ENCODE measurements at regions not wholly inside any gene's neighbourhood (a gene's known extent, or its start where the extent isn't known, plus 50 kb on each side); places are given as distances from the start of the nearest gene placed in this dataset.

- TF ChIP-seq CTCF (IDR thresholded peaks at IDR 0.05; ENCODE audit: low read depth, low read length, poor library complexity, severe bottlenecking) (no peak), EZH2phosphoT487 (IDR thresholded peaks at IDR 0.05; ENCODE audit: borderline replicate concordance, low read length) (no peak)
- Histone ChIP-seq H4K20me1 (ENCODE audit: control insufficient read depth, insufficient read depth, low read depth, low read length) (no peaks in the 10 kb centered on the region), H3K9me2 (replicated peaks; ENCODE audit: control insufficient read depth, low read length) (no peaks in the 10 kb centered on the region), H3F3A (ENCODE audit: control insufficient read depth, insufficient read depth) (no peaks in the 10 kb centered on the region), H3K4me3 (ENCODE audit: low read length) (no peak overlapping the region), H3K4me1 (ENCODE audit: control insufficient read depth, low read length) (no peaks in the 10 kb centered on the region), H3K27me3 (ENCODE audit: control insufficient read depth, low read length) (no peaks in the 10 kb centered on the region), H3K79me2 (ENCODE audit: control insufficient read depth, low read length) (no peaks in the 10 kb centered on the region), H3K9me3 (ENCODE audit: control insufficient read depth, insufficient read depth, low read length) (no peaks in the 10 kb centered on the region), H3K27ac (ENCODE audit: low read depth, low read length) (no peak overlapping the region), H3K4me2 (ENCODE audit: low read length) (no peak overlapping the region), H3K36me3 (ENCODE audit: control insufficient read depth, low read length) (no peaks in the 10 kb centered on the region)
Observed at GRCh38 chr2:2926009-2926857, 451.4 kb downstream of the EIPR1 start.

- Histone ChIP-seq H3K4me3 (ENCODE audit: low read length) (no peak overlapping the region), H4K20me1 (ENCODE audit: control insufficient read depth, insufficient read depth, low read depth, low read length) (no peaks in the 10 kb centered on the region)
- TF ChIP-seq CTCF (IDR thresholded peaks at IDR 0.05; ENCODE audit: low read depth, low read length, poor library complexity, severe bottlenecking) = no peak
- no peak for TF ChIP-seq EZH2phosphoT487 (IDR thresholded peaks at IDR 0.05; ENCODE audit: borderline replicate concordance, low read length)
Observed at GRCh38 chr2:2922156-2922555, 455.5 kb downstream of the EIPR1 start.

GRCh38 chr2:2921011-2921720 is 456.5 kb downstream of the EIPR1 start:
- no peak overlapping the region for H3K27ac ChIP-seq (ENCODE audit: low read depth, low read length)
- no peaks in the 10 kb centered on the region for H4K20me1 ChIP-seq (ENCODE audit: control insufficient read depth, insufficient read depth, low read depth, low read length)
- no peak overlapping the region for H3K4me2 ChIP-seq (ENCODE audit: low read length)
- H3K79me2 ChIP-seq (ENCODE audit: control insufficient read depth, low read length) = no peaks in the 10 kb centered on the region
- H3K36me3 ChIP-seq (ENCODE audit: control insufficient read depth, low read length) = no peaks in the 10 kb centered on the region
- no peaks in the 10 kb centered on the region for H3K9me2 ChIP-seq (replicated peaks; ENCODE audit: control insufficient read depth, low read length)
- H3K9me3 ChIP-seq (ENCODE audit: control insufficient read depth, insufficient read depth, low read length) = peaks cover under 1% of the 10 kb centered on the region; the same call in 1 of the 2 replicates
- H3K4me3 ChIP-seq (ENCODE audit: low read length) = no peak overlapping the region
- H3F3A ChIP-seq (ENCODE audit: control insufficient read depth, insufficient read depth) = no peaks in the 10 kb centered on the region
- no peaks in the 10 kb centered on the region for H3K4me1 ChIP-seq (ENCODE audit: control insufficient read depth, low read length)
- H3K27me3 ChIP-seq (ENCODE audit: control insufficient read depth, low read length) = no peaks in the 10 kb centered on the region
- no peak for TF ChIP-seq EZH2phosphoT487 (IDR thresholded peaks at IDR 0.05; ENCODE audit: borderline replicate concordance, low read length)
- no peak for TF ChIP-seq CTCF (IDR thresholded peaks at IDR 0.05; ENCODE audit: low read depth, low read length, poor library complexity, severe bottlenecking)

More at GRCh38 chr2:2922156-2922555, 455.5 kb downstream of the EIPR1 start:
- H3K27ac ChIP-seq (ENCODE audit: low read depth, low read length) = no peak overlapping the region
- no peaks in the 10 kb centered on the region for H3F3A ChIP-seq (ENCODE audit: control insufficient read depth, insufficient read depth)
- no peaks in the 10 kb centered on the region for H3K4me1 ChIP-seq (ENCODE audit: control insufficient read depth, low read length)
- no peaks in the 10 kb centered on the region for H3K36me3 ChIP-seq (ENCODE audit: control insufficient read depth, low read length)
- H3K9me2 ChIP-seq (replicated peaks; ENCODE audit: control insufficient read depth, low read length) = no peaks in the 10 kb centered on the region
- no peaks in the 10 kb centered on the region for H3K27me3 ChIP-seq (ENCODE audit: control insufficient read depth, low read length)
- no peaks in the 10 kb centered on the region for H3K9me3 ChIP-seq (ENCODE audit: control insufficient read depth, insufficient read depth, low read length)
- no peak overlapping the region for H3K4me2 ChIP-seq (ENCODE audit: low read length)
- H3K79me2 ChIP-seq (ENCODE audit: control insufficient read depth, low read length) = no peaks in the 10 kb centered on the region

Measured in DOHH2 (cell line).